HG03139 (cell line): ENCODE measurements at regions not wholly inside any gene's neighbourhood (a gene's known extent, or its start where the extent isn't known, plus 50 kb on each side); places are given as distances from the start of the nearest gene placed in this dataset.
"Not testable (repeated sequence)": the region's sequence is repeated elsewhere in the genome, so short reads cannot be mapped to it uniquely, and the experiment has no call there.

Source experiments
- ATAC-seq: cut with Tn5 transposase; IDR thresholded peaks from one replicate; pipeline ENCODE4 v1.9.1; 2021; ENCODE audit not compliant: unreplicated experiment

- ATAC-seq, result no peak
These were observed 1087.1 kb upstream of the POT1 start for GRCh38 chr7:126016722-126017121.

DNA sequence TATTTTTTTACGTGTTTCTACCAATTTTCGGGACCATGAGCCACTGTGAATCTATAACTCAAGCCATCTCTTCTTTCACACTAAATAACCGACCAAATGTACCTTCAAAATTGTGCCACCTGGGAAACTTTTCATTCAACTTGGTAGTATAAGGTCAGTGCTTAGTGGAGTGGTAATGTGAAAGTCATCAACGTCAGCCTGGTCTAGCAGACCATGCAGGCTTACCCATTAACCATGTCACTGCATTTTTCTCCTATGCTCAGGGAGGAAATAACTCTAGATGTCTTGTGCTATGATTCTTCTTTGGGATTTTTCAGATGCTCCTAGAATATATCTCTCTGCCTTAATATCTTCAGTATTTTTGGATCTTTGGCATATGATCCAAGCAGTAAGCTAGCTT, 1075.4 kb upstream of the POT1 start:
- no peak for ATAC-seq

- ATAC-seq, result no peak
These were observed 1071.7 kb upstream of the POT1 start for GRCh38 chr7:126001349-126001748.

- no peak for ATAC-seq
These were observed 1055.2 kb upstream of the POT1 start for GRCh38 chr7:125984795-125985194.

DNA sequence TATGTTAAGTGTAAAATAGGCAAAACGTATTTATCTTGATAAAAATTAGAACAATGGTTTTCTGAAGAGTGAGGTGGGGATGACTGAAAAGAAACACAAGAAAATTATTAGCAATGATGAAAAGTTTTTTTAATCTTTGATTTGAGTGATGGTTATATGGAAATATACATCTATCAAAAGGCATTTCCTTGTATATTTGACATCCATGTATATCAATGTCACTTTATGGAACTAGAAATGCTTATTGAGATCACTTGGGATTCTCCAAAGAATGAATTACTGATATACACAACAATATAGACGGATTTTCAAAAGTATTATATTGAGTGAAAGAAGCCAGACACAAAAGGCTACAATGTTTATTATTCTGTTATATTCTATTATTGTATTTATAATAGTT, 1042.0 kb upstream of the POT1 start:
- ATAC-seq, result no peak

DNA sequence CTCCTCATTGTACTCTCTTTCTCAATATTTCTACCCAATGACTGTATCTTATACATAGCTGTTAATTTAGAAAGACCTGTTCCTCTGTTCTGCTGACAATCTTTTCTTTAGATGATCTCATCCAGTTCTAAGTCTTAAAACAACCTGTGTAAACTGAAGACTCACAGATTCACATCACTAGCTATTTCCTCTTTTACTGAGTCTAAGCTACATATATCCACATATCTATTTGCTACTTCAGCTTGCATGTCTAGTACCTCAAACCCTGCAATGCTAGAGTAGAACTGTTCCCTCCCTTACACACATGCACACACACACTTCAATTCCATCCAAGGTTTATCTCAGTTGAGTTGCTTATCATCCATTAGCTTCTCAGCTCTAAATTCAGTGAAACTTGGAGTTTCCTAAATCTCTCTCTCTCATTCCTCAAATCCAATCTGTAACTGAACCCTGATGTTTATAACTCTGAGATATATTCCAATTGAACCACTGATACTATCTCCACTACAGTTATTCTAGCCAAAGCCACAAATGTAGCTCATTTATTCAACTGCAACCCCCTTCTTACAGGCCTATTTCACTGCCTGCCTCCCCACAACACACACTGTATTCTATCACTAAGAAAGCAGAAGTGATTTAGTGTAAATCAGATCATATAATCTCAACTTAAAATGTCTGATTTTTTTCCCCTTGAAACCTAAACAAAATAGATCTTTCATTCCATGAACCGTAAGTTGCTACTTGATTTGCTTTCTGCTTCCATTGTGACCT, 1036.8 kb upstream of the POT1 start:
- ATAC-seq, result no peak

DNA sequence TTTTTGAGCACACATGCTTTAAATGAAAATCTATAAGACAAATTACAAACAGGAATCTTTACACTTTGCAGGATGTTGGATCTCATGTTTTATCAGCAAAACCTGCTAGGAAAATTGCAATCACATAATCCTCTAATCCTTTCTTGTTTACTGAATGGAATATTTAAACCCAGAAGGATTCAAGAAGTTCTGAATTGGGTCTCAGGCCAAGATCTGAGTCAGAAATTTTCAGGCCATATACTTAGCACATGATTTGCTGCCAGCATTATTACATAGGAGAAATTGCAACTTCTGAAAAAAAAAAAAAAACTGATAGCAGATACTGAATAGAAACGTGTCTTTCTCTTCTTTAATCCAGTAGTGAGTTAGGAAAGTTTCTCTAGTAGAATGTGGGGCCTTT, 1005.3 kb upstream of the POT1 start:
- ATAC-seq, result no peak

DNA sequence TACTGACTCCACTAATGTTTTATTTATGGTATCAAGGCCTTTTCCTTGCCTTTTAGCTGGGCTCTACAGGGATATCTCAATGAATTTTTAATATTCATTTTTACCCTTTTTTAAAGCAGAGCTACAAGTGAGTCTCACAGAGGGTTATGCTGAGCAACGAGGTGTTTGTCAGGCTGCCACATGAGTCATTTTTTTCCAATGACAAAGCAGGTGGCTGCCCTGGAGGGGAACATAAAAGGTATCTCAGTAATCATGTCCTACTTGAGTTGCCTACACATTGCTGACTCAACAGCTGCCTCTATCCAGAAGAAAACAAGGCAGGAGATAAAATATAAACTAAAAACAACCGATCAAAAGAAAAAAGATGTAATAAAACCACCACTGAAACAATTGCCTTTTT, 1004.9 kb upstream of the POT1 start:
- ATAC-seq, result no peak

- no peak for ATAC-seq
These were observed 1001.2 kb upstream of the POT1 start for GRCh38 chr7:125930848-125931247.

GRCh38 chr7:125927556-125927955, 997.9 kb upstream of the POT1 start:
- no peak for ATAC-seq

GRCh38 chr7:125926621-125927020, 997.0 kb upstream of the POT1 start:
- ATAC-seq, result no peak

DNA sequence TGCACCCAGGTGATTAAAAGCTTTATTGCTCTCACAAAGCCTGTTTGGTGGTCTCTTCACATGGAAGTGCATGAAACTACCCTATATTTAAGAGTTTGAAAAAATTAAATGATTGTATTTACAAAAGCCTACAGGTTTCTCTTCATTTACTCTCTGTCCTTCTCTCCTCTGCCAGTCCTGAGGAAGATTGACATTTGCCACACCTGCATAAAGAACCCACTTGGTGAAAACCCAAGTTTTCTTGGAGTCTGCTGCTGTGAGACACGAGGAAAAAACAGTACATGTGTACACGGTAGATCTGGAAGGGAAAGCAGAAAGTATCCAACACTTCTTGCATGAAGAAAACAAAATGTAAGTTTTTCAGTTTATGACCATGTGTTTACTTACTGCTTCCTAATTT, 994.4 kb upstream of the POT1 start:
- no peak for ATAC-seq

- ATAC-seq, result not testable (repeated sequence)
These were observed 985.8 kb upstream of the POT1 start for GRCh38 chr7:125915381-125915948.

DNA sequence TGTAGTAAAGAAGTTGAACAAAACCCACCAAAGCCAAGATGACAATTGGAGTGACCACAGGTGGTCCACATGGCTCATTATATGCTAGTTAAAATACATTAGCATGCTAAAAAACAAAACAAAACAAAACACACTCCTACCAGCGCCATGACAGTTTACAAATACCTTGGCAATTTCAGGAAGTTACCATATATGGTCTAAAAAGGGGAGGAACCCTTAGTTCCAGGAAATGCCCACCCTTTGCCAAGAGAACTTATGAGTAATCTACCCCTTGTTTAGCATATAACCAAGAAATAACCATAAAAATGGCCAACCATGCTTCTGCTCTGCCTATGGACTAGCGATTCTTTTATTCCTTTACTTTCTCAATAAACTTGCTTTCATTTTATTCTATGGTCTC, 979.1 kb upstream of the POT1 start:
- ATAC-seq, result no peak

GRCh38 chr7:125899577-125899976, 970.0 kb upstream of the POT1 start:
- ATAC-seq, result no peak

- ATAC-seq, result no peak
These were observed 962.8 kb upstream of the POT1 start for GRCh38 chr7:125892434-125892833.

DNA sequence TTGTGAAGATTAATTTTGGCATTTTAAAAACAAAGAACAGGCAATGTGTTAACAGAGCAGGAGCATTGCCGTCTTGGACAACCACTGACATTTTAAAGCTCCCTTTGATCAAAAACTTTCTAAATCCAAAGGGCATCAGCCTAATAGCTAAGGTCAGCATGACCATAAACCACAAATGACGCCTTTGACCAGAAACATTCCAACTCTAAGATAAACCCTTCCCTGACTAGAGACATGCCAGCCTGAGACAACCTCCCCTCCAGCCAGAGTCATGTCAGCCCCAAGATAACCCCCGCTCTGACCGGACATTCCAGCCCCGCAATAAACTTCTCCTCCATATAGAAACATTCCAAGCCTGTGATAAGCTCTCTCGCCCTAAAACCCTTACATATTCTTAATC, 949.4 kb upstream of the POT1 start:
- ATAC-seq, result no peak

DNA sequence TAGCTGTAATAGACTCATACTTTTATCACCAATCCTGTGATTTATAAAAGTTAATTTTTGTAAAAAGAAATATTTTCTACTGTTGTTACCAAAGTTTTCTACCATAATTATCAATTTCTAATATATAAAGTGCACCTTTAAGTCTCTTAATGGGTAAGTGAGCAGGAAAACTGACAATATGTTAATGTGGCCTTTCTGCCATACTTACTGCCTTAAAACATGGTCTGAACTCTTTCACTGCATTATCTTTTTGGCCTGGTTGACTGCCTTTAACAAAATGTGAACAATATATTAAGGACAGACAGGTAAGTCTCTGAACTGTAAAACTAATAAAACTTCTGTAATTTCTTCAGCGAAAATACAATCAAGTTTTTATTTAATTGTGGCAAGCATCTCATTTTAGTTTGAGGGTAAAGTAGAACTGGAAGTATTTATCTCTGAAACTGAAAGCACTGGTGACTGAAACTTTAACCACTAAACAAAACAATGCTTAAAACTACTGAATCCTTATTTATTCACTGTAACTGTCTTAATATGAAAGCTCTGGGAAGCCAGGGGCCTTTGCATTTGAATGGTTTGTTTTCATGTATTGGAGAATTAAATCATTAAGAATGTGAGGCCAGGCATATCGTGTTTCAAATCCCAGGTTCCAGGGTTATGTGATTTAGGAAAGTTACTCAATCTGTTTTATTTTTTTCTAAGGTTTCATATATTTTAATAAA, 948.8 kb upstream of the POT1 start:
- no peak for ATAC-seq

DNA sequence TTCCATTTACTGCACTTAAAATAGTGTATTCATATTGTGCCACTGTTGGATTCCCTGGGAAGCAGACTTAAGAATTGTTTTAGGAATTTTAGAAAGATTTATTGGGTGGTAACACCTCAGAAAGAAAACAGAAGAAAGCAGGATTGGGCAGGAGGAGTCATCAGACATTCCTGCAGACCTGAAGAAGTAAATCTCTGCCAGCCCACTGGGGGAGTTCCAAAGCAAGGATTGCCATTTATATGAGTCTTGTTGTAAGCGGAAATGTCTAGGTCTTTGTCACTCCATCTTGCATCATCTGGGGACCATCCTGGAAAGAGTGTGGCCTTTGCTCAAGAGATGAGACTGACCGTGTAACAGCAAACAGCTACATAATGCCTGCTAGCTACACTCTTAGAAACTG, 947.6 kb upstream of the POT1 start:
- ATAC-seq, result no peak

DNA sequence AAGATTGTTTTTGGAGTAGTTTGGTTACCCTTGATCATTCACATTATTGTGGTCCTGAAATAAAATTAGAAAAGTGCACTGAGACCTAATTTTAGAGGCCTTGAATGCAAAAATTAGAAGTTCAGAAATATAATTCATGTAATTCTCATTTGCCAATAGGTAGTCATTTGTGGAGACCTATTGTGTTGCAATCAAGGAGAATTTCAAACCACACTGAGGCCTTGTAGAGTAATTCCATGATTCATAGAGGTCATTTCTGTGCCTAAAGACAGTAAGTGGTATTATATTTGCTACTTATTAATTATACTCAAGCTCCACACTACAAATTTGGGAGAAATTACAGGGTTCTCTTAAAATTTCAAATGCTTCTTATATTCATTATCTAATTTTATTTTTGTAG, 946.8 kb upstream of the POT1 start:
- ATAC-seq, result no peak

DNA sequence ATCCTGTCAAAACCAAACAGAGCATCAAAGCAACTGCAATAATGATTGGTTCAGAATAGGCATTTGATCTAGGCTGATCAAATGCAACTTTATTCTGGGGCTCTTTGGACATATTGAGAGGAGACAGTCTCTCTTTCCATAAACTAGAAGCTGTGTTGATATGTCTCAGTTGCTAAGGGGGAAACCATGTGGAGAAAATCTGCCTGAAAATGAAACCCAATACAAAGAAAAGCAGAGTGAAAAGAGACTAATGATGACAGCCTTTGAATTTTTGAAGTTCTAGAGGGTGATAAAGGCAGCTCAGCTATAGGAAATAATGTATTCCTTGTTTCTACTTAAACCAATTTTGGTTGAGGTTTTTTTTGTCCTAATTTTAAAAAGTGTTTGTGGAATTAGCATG, 941.8 kb upstream of the POT1 start:
- no peak for ATAC-seq

DNA sequence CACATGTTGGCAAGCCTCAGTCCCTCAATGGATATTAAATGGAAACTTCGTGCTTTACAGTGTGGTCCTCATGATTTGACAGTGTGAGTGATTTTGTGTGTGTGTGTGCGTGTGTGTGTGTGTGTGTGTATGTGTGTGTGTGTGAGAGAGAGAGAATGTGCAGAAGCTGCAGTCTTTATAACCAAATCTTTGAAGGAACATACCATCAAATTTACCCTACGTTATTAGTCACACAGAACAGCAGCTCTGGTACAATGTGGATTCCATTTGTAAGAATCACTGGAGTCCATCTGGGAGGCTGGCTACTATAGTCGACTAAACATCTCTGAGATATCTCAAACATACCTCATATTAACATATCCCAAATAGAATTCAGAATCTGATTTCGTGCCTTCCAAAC, 928.0 kb upstream of the POT1 start:
- ATAC-seq, result no peak
